ENCODE measurements at regions not wholly inside any gene's neighbourhood (a gene's known extent, or its start where the extent isn't known, plus 50 kb on each side); places are given as distances from the start of the nearest gene placed in this dataset.
A peak's percentile ranks its signal among the peaks of the same experiment; 100 is the strongest.
"Not testable (repeated sequence)": the region's sequence is repeated elsewhere in the genome, so short reads cannot be mapped to it uniquely, and the experiment has no call there.

GRCh38 chr11:29616611-29617010 is 400.2 kb downstream of the KCNA4 start:
- Histone ChIP-seq H3K9me3 (no peaks in the 10 kb centered on the region), H3K27me3 (no peaks in the 10 kb centered on the region), H3K4me1 (no peaks in the 10 kb centered on the region), H3K4me3 (no peak overlapping the region), H3K27ac (no peak overlapping the region), H3K36me3 (no peaks in the 10 kb centered on the region)
- intact Hi-C loops (cut with DNase I), result no loop called here
- ATAC-seq (no peak), DNase-seq (no peak)
- no peak for TF ChIP-seq CTCF (IDR thresholded peaks at IDR 0.05)

- no peaks in the 10 kb centered on the region for H3K27me3 ChIP-seq
- ATAC-seq (no peak), DNase-seq (no peak)
- no peaks in the 10 kb centered on the region for H3K9me3 ChIP-seq
- no peaks in the 10 kb centered on the region for H3K4me1 ChIP-seq
- H3K36me3 ChIP-seq, result no peaks in the 10 kb centered on the region
- no peak for TF ChIP-seq CTCF (IDR thresholded peaks at IDR 0.05)
- no peak overlapping the region for H3K4me3 ChIP-seq
- H3K27ac ChIP-seq, result no peak overlapping the region
- intact Hi-C loops (cut with DNase I), result no loop called here
Observed at GRCh38 chr11:29612423-29612822, 404.4 kb downstream of the KCNA4 start.

GRCh38 chr11:29606330-29607031 is 410.3 kb downstream of the KCNA4 start:
- no peaks in the 10 kb centered on the region for H3K4me1 ChIP-seq
- H3K36me3 ChIP-seq, result no peaks in the 10 kb centered on the region
- H3K4me3 ChIP-seq, result no peak overlapping the region
- intact Hi-C loops (cut with DNase I), result no loop called here
- no peak for TF ChIP-seq CTCF (IDR thresholded peaks at IDR 0.05)
- no peaks in the 10 kb centered on the region for H3K9me3 ChIP-seq
- H3K27me3 ChIP-seq, result no peaks in the 10 kb centered on the region
- ATAC-seq, result no peak
- no peak for DNase-seq
- no peak overlapping the region for H3K27ac ChIP-seq

- peak in 1 of 4 donors; percentile 55 for DNase-seq
- H3K36me3 ChIP-seq; H3K27me3 ChIP-seq; H3K4me1 ChIP-seq; intact Hi-C loops (cut with DNase I); H3K27ac ChIP-seq; H3K4me3 ChIP-seq; ATAC-seq; H3K9me3 ChIP-seq: not testable (repeated sequence)
Observed at GRCh38 chr11:29600151-29600575, 416.7 kb downstream of the KCNA4 start.

- no peak overlapping the region for H3K27ac ChIP-seq
- TF ChIP-seq CTCF (IDR thresholded peaks at IDR 0.05), result no peak
- H3K4me1 ChIP-seq, result no peaks in the 10 kb centered on the region
- intact Hi-C loops (cut with DNase I), result no loop called here
- H3K27me3 ChIP-seq, result no peaks in the 10 kb centered on the region
- no peak overlapping the region for H3K4me3 ChIP-seq
- peak; percentile 53 for ATAC-seq
- peak in 2 of 4 donors; percentile 4 to 28 for DNase-seq
- no peaks in the 10 kb centered on the region for H3K9me3 ChIP-seq
- H3K36me3 ChIP-seq, result no peaks in the 10 kb centered on the region
Observed at GRCh38 chr11:29584342-29584741, 432.5 kb downstream of the KCNA4 start.

GRCh38 chr11:29578806-29579205 is 438.0 kb downstream of the KCNA4 start:
- DNase-seq, result no peak
- intact Hi-C loops (cut with DNase I), result no loop called here
- Histone ChIP-seq H3K4me1 (no peaks in the 10 kb centered on the region), H3K36me3 (no peaks in the 10 kb centered on the region), H3K4me3 (no peak overlapping the region), H3K27me3 (no peaks in the 10 kb centered on the region), H3K27ac (no peak overlapping the region), H3K9me3 (no peaks in the 10 kb centered on the region)
- no peak for ATAC-seq
- TF ChIP-seq CTCF (IDR thresholded peaks at IDR 0.05), result no peak

Data from left lung (tissue), 4 donors.